Testis (tissue), 2 donors: ENCODE measurements at regions not wholly inside any gene's neighbourhood (a gene's known extent, or its start where the extent isn't known, plus 50 kb on each side); places are given as distances from the start of the nearest gene placed in this dataset.

Source experiments
- CTCF ChIP-seq, 3 experiments: fragments of 450-650 bp in 2 of 3; fragments of 200-600 bp in 1 of 3; sonication (generic) in 1 of 3; IDR thresholded peaks; one replicate each; pipeline ENCODE4 v1.5.1; 2016 to 2019; ENCODE audit warnings: antibody characterized with exemption in 3 of 3, mild to moderate bottlenecking in 2 of 3, moderate library complexity in 1 of 3
- POLR2A ChIP-seq: fragments of 450-650 bp; IDR thresholded peaks from one replicate; pipeline ENCODE4 v1.6.1; 2017; ENCODE audit warnings: antibody characterized with exemption, mild to moderate bottlenecking, moderate library complexity

GRCh38 chr10:130926442-130926841, 385.1 kb downstream of the TCERG1L start:
- no peak for TF ChIP-seq CTCF (IDR thresholded peaks at IDR 0.05)
- no peak for TF ChIP-seq POLR2A
